ENCODE measurements at regions not wholly inside any gene's neighbourhood (a gene's known extent, or its start where the extent isn't known, plus 50 kb on each side); places are given as distances from the start of the nearest gene placed in this dataset.

GRCh38 chr10:3987143-3987974 lies 202.3 kb upstream of the KLF6 start:
- Histone ChIP-seq H3K9me3 (replicated peaks) (peaks cover 3% of the 10 kb centered on the region; the same call in 1 of the 2 replicates), H3K36me3 (no peaks in the 10 kb centered on the region), H3K27ac (peak overlapping the region; percentile 9; the same call in 1 of the 2 replicates), H3K27me3 (replicated peaks) (no peaks in the 10 kb centered on the region), H3K4me3 (no peak overlapping the region), H3K4me1 (replicated peaks) (peaks cover 20% of the 10 kb centered on the region)
- DNase-seq (ENCODE audit: low read depth in 1 of 2, low spot score in 2 of 2), result peak in 1 of 2 experiments; percentile 65

- Histone ChIP-seq H3K36me3 (no peaks in the 10 kb centered on the region), H3K4me3 (no peak overlapping the region), H3K27me3 (replicated peaks) (no peaks in the 10 kb centered on the region), H3K4me1 (replicated peaks) (peaks cover 28% of the 10 kb centered on the region), H3K9me3 (replicated peaks) (peaks cover 3% of the 10 kb centered on the region; the same call in 1 of the 2 replicates), H3K27ac (no peak overlapping the region)
- no peak for DNase-seq (ENCODE audit: low read depth in 1 of 2, low spot score in 2 of 2)
Observed at GRCh38 chr10:3986493-3987142, 201.6 kb upstream of the KLF6 start.

- DNase-seq (ENCODE audit: low read depth in 1 of 2, low spot score in 2 of 2), result no peak
Observed at GRCh38 chr10:3982746-3983442, 197.9 kb upstream of the KLF6 start.

GRCh38 chr10:3981300-3981699 lies 196.3 kb upstream of the KLF6 start:
- Histone ChIP-seq H3K36me3 (no peaks in the 10 kb centered on the region), H3K4me1 (replicated peaks) (peaks cover 17% of the 10 kb centered on the region; the same call in 1 of the 2 replicates), H3K27me3 (replicated peaks) (no peaks in the 10 kb centered on the region), H3K4me3 (no peak overlapping the region), H3K9me3 (replicated peaks) (peaks cover 3% of the 10 kb centered on the region; the same call in 1 of the 2 replicates), H3K27ac (no peak overlapping the region)
- DNase-seq (ENCODE audit: low read depth in 1 of 2, low spot score in 2 of 2), result no peak

More at GRCh38 chr10:3982746-3983442, 197.9 kb upstream of the KLF6 start:
- H3K4me1 ChIP-seq (replicated peaks), result peaks cover 25% of the 10 kb centered on the region
- no peaks in the 10 kb centered on the region for H3K36me3 ChIP-seq
- H3K4me3 ChIP-seq, result no peak overlapping the region
- no peaks in the 10 kb centered on the region for H3K27me3 ChIP-seq (replicated peaks)
- peaks cover 3% of the 10 kb centered on the region; the same call in 1 of the 2 replicates for H3K9me3 ChIP-seq (replicated peaks)
- H3K27ac ChIP-seq, result no peak overlapping the region

GRCh38 chr10:3980660-3981059 lies 195.7 kb upstream of the KLF6 start:
- no peak overlapping the region for H3K4me3 ChIP-seq
- peaks cover 3% of the 10 kb centered on the region; the same call in 1 of the 2 replicates for H3K9me3 ChIP-seq (replicated peaks)
- no peaks in the 10 kb centered on the region for H3K36me3 ChIP-seq
- no peak for DNase-seq (ENCODE audit: low read depth in 1 of 2, low spot score in 2 of 2)
- peaks cover 17% of the 10 kb centered on the region; the same call in 1 of the 2 replicates for H3K4me1 ChIP-seq (replicated peaks)
- H3K27ac ChIP-seq, result no peak overlapping the region
- no peaks in the 10 kb centered on the region for H3K27me3 ChIP-seq (replicated peaks)

GRCh38 chr10:3980144-3980543 lies 195.1 kb upstream of the KLF6 start:
- no peak overlapping the region for H3K27ac ChIP-seq
- no peak overlapping the region for H3K4me3 ChIP-seq
- peaks cover 3% of the 10 kb centered on the region; the same call in 1 of the 2 replicates for H3K9me3 ChIP-seq (replicated peaks)
- peaks cover 17% of the 10 kb centered on the region; the same call in 1 of the 2 replicates for H3K4me1 ChIP-seq (replicated peaks)
- H3K27me3 ChIP-seq (replicated peaks), result no peaks in the 10 kb centered on the region
- no peaks in the 10 kb centered on the region for H3K36me3 ChIP-seq
- DNase-seq (ENCODE audit: low read depth in 1 of 2, low spot score in 2 of 2), result no peak

- Histone ChIP-seq H3K4me3 (no peak overlapping the region), H3K9me3 (replicated peaks) (peaks cover 3% of the 10 kb centered on the region; the same call in 1 of the 2 replicates), H3K27ac (no peak overlapping the region), H3K36me3 (no peaks in the 10 kb centered on the region), H3K4me1 (replicated peaks) (peaks cover 17% of the 10 kb centered on the region; the same call in 1 of the 2 replicates), H3K27me3 (replicated peaks) (no peaks in the 10 kb centered on the region)
- no peak for DNase-seq (ENCODE audit: low read depth in 1 of 2, low spot score in 2 of 2)
Observed at GRCh38 chr10:3978761-3979160, 193.8 kb upstream of the KLF6 start.

DNA sequence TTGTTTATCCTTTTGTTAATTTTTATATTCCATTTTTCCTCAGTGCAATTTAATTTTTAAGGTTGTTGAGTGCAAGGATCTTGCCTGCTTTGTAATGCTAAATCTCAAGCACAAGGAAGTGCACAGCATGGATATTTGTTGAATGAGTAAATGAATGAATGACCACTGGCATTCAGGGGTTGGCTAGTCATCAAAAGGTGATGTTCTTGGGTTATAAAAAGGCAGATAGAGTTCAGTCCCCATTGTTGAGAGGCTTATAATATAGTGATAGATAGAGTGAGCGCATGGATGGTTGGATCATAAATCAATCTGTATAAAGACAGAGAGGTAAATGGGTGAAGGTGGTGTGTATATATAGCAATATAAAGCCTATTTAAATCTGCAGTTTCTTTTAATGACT lies 193.2 kb upstream of the KLF6 start:
- Histone ChIP-seq H3K27me3 (replicated peaks) (no peaks in the 10 kb centered on the region), H3K36me3 (no peaks in the 10 kb centered on the region), H3K4me1 (replicated peaks) (peaks cover 17% of the 10 kb centered on the region; the same call in 1 of the 2 replicates), H3K4me3 (no peak overlapping the region), H3K9me3 (replicated peaks) (peaks cover 3% of the 10 kb centered on the region; the same call in 1 of the 2 replicates), H3K27ac (no peak overlapping the region)
- DNase-seq (ENCODE audit: low read depth in 1 of 2, low spot score in 2 of 2), result no peak

- Histone ChIP-seq H3K27me3 (replicated peaks) (no peaks in the 10 kb centered on the region), H3K27ac (no peak overlapping the region), H3K4me3 (no peak overlapping the region), H3K9me3 (replicated peaks) (no peaks in the 10 kb centered on the region), H3K36me3 (no peaks in the 10 kb centered on the region), H3K4me1 (replicated peaks) (peaks cover 17% of the 10 kb centered on the region; the same call in 1 of the 2 replicates)
- DNase-seq (ENCODE audit: low read depth in 1 of 2, low spot score in 2 of 2), result no peak
Observed at GRCh38 chr10:3977761-3978160, 192.8 kb upstream of the KLF6 start.

GRCh38 chr10:3976718-3977117 lies 191.7 kb upstream of the KLF6 start:
- H3K9me3 ChIP-seq (replicated peaks), result no peaks in the 10 kb centered on the region
- peaks cover 8% of the 10 kb centered on the region; the same call in 1 of the 2 replicates for H3K4me1 ChIP-seq (replicated peaks)
- H3K4me3 ChIP-seq, result no peak overlapping the region
- H3K36me3 ChIP-seq, result no peaks in the 10 kb centered on the region
- no peak overlapping the region for H3K27ac ChIP-seq
- no peaks in the 10 kb centered on the region for H3K27me3 ChIP-seq (replicated peaks)
- no peak for DNase-seq (ENCODE audit: low read depth in 1 of 2, low spot score in 2 of 2)

GRCh38 chr10:3976171-3976570 lies 191.2 kb upstream of the KLF6 start:
- peaks cover 6% of the 10 kb centered on the region; the same call in 1 of the 2 replicates for H3K4me1 ChIP-seq (replicated peaks)
- DNase-seq (ENCODE audit: low read depth in 1 of 2, low spot score in 2 of 2), result no peak
- H3K27me3 ChIP-seq (replicated peaks), result no peaks in the 10 kb centered on the region
- H3K27ac ChIP-seq, result no peak overlapping the region
- no peaks in the 10 kb centered on the region for H3K9me3 ChIP-seq (replicated peaks)
- no peak overlapping the region for H3K4me3 ChIP-seq
- H3K36me3 ChIP-seq, result no peaks in the 10 kb centered on the region

GRCh38 chr10:3975016-3975415 lies 190.0 kb upstream of the KLF6 start:
- no peaks in the 10 kb centered on the region for H3K9me3 ChIP-seq (replicated peaks)
- no peaks in the 10 kb centered on the region for H3K27me3 ChIP-seq (replicated peaks)
- H3K27ac ChIP-seq, result no peak overlapping the region
- DNase-seq (ENCODE audit: low read depth in 1 of 2, low spot score in 2 of 2), result no peak
- H3K4me1 ChIP-seq (replicated peaks), result peaks cover 11% of the 10 kb centered on the region
- H3K4me3 ChIP-seq, result no peak overlapping the region
- no peaks in the 10 kb centered on the region for H3K36me3 ChIP-seq

- H3K27me3 ChIP-seq (replicated peaks), result no peaks in the 10 kb centered on the region
- H3K9me3 ChIP-seq (replicated peaks), result no peaks in the 10 kb centered on the region
- H3K4me3 ChIP-seq, result no peak overlapping the region
- no peaks in the 10 kb centered on the region for H3K36me3 ChIP-seq
- H3K4me1 ChIP-seq (replicated peaks), result peaks cover 12% of the 10 kb centered on the region
- no peak for DNase-seq (ENCODE audit: low read depth in 1 of 2, low spot score in 2 of 2)
- H3K27ac ChIP-seq, result no peak overlapping the region
Observed at GRCh38 chr10:3972460-3973301, 187.7 kb upstream of the KLF6 start.
